ENCODE measurements at regions not wholly inside any gene's neighbourhood (a gene's known extent, or its start where the extent isn't known, plus 50 kb on each side); places are given as distances from the start of the nearest gene placed in this dataset.

DNA sequence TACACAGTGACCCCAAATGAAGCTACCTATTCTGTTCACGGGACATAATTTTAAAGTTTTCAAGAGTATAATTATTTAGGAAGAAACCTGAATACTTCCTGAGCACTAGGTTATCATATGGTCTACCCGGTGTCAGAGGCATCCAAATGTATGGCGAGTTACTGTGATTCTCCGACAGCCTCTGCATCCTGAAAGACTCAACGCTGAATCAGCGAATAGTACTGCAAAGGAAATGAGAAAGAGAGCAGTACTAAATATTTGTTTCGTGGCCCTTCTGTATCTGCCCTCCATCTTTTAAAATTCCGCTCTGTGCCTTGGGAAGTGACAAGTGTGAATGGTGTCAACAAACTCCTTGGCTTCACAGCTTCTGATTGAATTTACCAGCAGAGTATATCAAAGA lies 358.0 kb upstream of the ZEB2 start:
- H3K36me3 ChIP-seq = no peaks in the 10 kb centered on the region
- DNase-seq = no peak
- no peak overlapping the region for H3K27ac ChIP-seq
- H3K4me3 ChIP-seq (ENCODE audit: low read depth, low read length) = no peak overlapping the region
- H3K27me3 ChIP-seq (ENCODE audit: insufficient read depth, low read depth, severe bottlenecking) = no peaks in the 10 kb centered on the region
- TF ChIP-seq, protein P1, sequence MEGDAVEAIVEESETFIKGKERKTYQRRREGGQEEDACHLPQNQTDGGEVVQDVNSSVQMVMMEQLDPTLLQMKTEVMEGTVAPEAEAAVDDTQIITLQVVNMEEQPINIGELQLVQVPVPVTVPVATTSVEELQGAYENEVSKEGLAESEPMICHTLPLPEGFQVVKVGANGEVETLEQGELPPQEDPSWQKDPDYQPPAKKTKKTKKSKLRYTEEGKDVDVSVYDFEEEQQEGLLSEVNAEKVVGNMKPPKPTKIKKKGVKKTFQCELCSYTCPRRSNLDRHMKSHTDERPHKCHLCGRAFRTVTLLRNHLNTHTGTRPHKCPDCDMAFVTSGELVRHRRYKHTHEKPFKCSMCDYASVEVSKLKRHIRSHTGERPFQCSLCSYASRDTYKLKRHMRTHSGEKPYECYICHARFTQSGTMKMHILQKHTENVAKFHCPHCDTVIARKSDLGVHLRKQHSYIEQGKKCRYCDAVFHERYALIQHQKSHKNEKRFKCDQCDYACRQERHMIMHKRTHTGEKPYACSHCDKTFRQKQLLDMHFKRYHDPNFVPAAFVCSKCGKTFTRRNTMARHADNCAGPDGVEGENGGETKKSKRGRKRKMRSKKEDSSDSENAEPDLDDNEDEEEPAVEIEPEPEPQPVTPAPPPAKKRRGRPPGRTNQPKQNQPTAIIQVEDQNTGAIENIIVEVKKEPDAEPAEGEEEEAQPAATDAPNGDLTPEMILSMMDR (IDR thresholded peaks at IDR 0.05; ENCODE audit: low read depth, low read length) = no peak
- no peaks in the 10 kb centered on the region for H3K9me3 ChIP-seq (ENCODE audit: severe bottlenecking)

DNA sequence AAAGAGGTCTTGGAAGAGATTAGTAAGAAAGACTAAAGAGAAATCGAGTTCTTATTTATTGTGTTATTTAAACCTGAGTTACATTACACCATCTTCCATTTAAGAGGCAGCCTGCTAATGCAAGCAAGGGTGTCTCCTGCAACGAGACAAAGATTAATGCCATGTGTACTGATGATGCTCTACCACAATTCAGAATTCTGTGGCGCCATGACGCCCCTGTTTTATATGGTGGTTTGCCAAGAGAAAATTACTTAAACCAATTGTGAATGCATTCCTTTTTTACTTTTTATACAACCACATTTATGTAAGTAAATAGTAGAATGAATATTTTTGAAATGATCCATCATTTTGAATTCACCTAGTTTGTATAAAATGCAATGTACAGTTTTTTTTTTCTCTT lies 356.1 kb upstream of the ZEB2 start:
- no peaks in the 10 kb centered on the region for H3K9me3 ChIP-seq (ENCODE audit: severe bottlenecking)
- H3K27me3 ChIP-seq (ENCODE audit: insufficient read depth, low read depth, severe bottlenecking) = no peaks in the 10 kb centered on the region
- TF ChIP-seq, protein P1 (IDR thresholded peaks at IDR 0.05; ENCODE audit: low read depth, low read length) = no peak
- H3K36me3 ChIP-seq = no peaks in the 10 kb centered on the region
- DNase-seq = no peak
- no peak overlapping the region for H3K27ac ChIP-seq
- H3K4me3 ChIP-seq (ENCODE audit: low read depth, low read length) = no peak overlapping the region

DNA sequence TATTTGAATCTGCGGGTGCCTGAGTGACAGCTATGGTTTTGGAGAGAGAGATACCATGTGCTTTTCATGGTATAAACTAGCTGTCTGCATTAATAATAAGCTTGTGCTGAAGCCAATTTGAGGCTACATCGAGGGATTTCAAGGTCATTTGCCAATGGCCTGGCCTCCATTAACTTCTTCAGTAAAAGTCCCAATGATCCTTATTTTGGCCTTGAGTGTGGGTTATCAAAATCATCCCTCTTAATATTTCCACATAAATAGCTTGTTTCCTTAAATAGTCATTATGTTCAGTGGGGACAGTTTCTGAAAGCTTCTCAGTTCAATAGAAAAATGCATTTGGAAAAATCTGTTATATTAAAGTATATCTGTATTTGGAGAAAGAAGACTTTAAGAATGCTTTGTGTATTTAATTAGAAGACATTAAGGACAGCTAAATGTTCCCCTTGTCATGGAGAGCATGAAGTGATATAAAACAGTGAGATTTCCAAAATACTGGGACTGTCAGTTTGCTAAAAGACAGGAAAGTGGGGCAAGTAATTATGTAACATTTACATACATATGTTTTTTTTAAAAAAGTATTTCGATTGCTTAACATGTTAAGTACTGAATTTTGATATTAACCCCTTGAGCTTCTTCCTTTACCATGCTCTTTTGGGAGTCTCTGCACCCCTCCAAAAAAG lies 355.5 kb upstream of the ZEB2 start:
- Histone ChIP-seq H3K9me3 (ENCODE audit: severe bottlenecking) (no peaks in the 10 kb centered on the region), H3K4me3 (ENCODE audit: low read depth, low read length) (no peak overlapping the region), H3K27me3 (ENCODE audit: insufficient read depth, low read depth, severe bottlenecking) (no peaks in the 10 kb centered on the region), H3K27ac (no peak overlapping the region), H3K36me3 (no peaks in the 10 kb centered on the region)
- no peak for DNase-seq
- TF ChIP-seq, protein P1 (IDR thresholded peaks at IDR 0.05; ENCODE audit: low read depth, low read length) = no peak

DNA sequence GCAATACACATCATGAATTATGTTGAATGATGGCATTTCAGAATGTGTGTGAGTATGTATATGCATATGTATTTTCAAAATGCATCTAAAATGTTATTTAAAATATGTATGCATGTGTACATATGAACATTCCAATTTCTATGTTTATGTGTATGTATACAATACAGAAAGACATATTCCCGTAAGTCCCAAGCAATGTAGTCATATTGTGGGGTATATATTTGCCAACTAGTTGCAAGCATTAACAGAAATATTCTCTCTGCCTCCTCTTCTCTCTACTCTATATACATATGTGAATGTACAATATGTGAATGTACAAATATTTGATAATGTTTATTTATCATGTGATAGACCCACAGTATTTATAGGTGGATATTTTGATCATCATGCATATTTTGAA lies 345.8 kb upstream of the ZEB2 start:
- TF ChIP-seq, protein P1 (IDR thresholded peaks at IDR 0.05; ENCODE audit: low read depth, low read length) = no peak
- no peaks in the 10 kb centered on the region for H3K9me3 ChIP-seq (ENCODE audit: severe bottlenecking)
- no peaks in the 10 kb centered on the region for H3K36me3 ChIP-seq
- H3K4me3 ChIP-seq (ENCODE audit: low read depth, low read length) = no peak overlapping the region
- no peaks in the 10 kb centered on the region for H3K27me3 ChIP-seq (ENCODE audit: insufficient read depth, low read depth, severe bottlenecking)
- H3K27ac ChIP-seq = no peak overlapping the region
- no peak for DNase-seq

DNA sequence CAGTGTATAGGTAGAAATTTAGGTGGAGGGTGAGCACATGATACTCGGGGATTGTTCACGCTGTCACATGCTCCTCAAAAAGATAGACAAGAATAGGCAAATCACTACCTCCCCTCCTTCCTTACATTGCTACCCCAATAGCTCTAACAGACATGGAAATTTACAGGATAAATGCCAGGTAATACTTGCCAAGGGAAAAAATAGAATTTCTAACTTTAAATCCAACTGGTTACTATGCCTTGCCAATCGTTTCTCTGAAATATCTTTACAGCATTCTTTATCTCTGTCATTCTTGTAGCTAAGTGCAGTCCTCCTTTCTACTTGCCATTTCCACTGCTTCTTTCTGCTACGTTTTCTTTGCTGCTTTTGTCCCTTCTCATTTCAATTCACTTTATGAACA lies 339.8 kb upstream of the ZEB2 start:
- Histone ChIP-seq H3K4me3 (ENCODE audit: low read depth, low read length) (no peak overlapping the region), H3K27ac (no peak overlapping the region), H3K36me3 (no peaks in the 10 kb centered on the region), H3K27me3 (ENCODE audit: insufficient read depth, low read depth, severe bottlenecking) (no peaks in the 10 kb centered on the region), H3K9me3 (ENCODE audit: severe bottlenecking) (no peaks in the 10 kb centered on the region)
- DNase-seq = no peak
- TF ChIP-seq, protein P1 (IDR thresholded peaks at IDR 0.05; ENCODE audit: low read depth, low read length) = no peak

DNA sequence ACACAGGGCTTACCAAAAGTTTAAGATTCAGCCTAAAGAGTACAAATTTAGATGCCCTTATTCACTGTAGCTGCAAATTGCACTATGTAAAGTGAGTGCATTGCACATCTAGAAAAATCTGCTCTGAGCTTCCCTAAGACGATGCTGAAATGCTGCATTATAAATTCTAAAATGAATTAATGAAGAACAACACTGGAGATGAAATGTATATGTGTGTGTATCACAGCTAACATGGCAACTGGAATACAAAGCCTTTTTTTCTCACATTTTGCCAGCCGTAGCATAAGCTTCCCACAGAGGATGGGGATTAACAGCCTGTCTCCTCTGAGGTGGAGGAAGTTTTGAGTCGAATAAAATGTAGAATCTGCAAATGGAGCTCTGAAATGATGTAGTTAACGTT lies 338.3 kb upstream of the ZEB2 start:
- Histone ChIP-seq H3K9me3 (ENCODE audit: severe bottlenecking) (no peaks in the 10 kb centered on the region), H3K27me3 (ENCODE audit: insufficient read depth, low read depth, severe bottlenecking) (no peaks in the 10 kb centered on the region), H3K36me3 (no peaks in the 10 kb centered on the region), H3K27ac (no peak overlapping the region), H3K4me3 (ENCODE audit: low read depth, low read length) (no peak overlapping the region)
- TF ChIP-seq, protein P1 (IDR thresholded peaks at IDR 0.05; ENCODE audit: low read depth, low read length) = no peak
- DNase-seq = no peak

Data from WERI-Rb-1 (cell line).